Nephron progenitor cell (in vitro differentiated cells): ENCODE measurements at regions not wholly inside any gene's neighbourhood (a gene's known extent, or its start where the extent isn't known, plus 50 kb on each side); places are given as distances from the start of the nearest gene placed in this dataset.

Experiments
- DNase-seq: peaks from one replicate; pipeline ENCODE4 v3.0.0; 2021
- H3K27ac Mint-ChIP-seq: 2 replicates; pipeline ENCODE4 v1.8.0; 2021; ENCODE audit warnings: mild to moderate bottlenecking, moderate library complexity, mixed read lengths
- H3K27me3 Mint-ChIP-seq: 2 replicates; pipeline ENCODE4 v1.8.0; 2021; ENCODE audit warnings: mild to moderate bottlenecking, low read depth, mixed read lengths; ENCODE audit not compliant: poor library complexity
- H3K36me3 Mint-ChIP-seq: 2 replicates; pipeline ENCODE4 v1.8.0; 2021; ENCODE audit warnings: low read depth, mixed read lengths
- H3K4me1 Mint-ChIP-seq: 2 replicates; pipeline ENCODE4 v1.8.0; 2021; ENCODE audit warnings: mixed read lengths
- H3K4me3 Mint-ChIP-seq: 2 replicates; pipeline ENCODE4 v1.8.0; 2021; ENCODE audit warnings: mild to moderate bottlenecking, moderate library complexity, mixed read lengths
- H3K9me3 Mint-ChIP-seq: 2 replicates; pipeline ENCODE4 v1.8.0; 2021; ENCODE audit warnings: mild to moderate bottlenecking, moderate library complexity, mixed read lengths
- TF ChIP-seq, protein P1 (sequence below): fragments of 200-600 bp; sonication (generic); IDR thresholded peaks from 2 replicates; pipeline ENCODE4 v1.5.0; 2021; ENCODE audit warnings: antibody characterized with exemption

DNA sequence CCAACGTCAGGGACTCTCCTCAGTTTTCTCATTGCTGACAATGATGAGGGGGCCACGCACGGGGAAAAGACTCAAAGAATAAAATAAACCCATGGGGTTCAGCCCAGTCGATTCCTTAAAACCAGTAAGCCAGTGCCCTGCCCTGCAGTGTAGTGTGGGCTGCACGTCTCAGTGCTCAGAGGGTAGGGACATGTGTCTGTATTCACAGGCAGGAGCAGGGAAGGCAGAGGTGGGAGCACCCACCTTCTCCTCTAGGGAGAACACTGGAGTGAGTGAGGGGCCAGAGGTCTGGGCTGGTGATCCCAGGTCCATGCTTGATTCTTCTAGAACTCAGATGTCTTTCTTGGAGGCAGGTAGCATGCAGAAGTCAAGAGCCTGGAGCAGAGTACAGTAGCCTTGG lies 303.6 kb downstream of the MATN1 start:
- Mint-ChIP-seq H3K9me3 (no peaks in the 10 kb centered on the region), H3K36me3 (no peaks in the 10 kb centered on the region), H3K4me1 (peaks cover 14% of the 10 kb centered on the region), H3K4me3 (no peak overlapping the region), H3K27me3 (peaks cover 10% of the 10 kb centered on the region), H3K27ac (no peak overlapping the region)
- TF ChIP-seq, protein P1, sequence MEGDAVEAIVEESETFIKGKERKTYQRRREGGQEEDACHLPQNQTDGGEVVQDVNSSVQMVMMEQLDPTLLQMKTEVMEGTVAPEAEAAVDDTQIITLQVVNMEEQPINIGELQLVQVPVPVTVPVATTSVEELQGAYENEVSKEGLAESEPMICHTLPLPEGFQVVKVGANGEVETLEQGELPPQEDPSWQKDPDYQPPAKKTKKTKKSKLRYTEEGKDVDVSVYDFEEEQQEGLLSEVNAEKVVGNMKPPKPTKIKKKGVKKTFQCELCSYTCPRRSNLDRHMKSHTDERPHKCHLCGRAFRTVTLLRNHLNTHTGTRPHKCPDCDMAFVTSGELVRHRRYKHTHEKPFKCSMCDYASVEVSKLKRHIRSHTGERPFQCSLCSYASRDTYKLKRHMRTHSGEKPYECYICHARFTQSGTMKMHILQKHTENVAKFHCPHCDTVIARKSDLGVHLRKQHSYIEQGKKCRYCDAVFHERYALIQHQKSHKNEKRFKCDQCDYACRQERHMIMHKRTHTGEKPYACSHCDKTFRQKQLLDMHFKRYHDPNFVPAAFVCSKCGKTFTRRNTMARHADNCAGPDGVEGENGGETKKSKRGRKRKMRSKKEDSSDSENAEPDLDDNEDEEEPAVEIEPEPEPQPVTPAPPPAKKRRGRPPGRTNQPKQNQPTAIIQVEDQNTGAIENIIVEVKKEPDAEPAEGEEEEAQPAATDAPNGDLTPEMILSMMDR: no peak
- no peak for DNase-seq

DNA sequence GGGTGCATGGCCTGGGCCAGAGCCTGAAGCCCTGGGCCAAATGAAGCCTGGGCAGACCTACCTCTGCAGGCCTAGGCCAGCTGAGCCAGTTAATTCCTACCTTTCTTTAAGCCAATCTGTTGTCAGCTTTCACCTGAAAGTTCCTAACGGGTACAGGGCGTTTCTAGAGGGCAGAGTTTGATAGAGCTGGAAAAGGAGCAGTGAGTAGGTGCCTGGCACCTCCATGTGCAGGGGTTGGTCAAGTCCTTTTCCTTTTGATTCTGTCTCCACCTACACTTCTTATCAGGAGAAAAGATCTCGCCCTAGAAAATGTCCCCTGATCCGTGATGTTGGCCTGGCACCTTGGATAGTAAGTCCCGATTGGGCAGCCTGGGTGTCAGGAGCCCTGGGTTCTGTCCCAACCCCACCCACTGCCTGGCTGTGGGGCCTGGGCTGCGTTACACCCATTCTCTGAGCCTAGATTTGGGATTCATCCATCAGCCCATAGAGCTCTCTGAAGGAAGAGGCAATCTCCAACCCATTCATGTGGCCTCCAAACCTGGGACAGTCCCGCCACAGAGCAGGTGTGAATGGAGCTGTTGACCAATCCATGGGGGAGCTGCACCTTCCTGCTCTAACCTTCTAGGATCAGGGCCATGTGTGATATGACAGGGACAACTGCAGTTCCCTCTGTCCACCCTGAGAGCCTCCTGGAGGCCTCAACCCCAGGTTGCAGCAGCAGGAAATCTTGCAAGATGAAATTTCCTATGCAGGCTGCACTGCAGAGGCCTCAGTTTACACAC lies 304.3 kb downstream of the MATN1 start:
- DNase-seq: no peak
- no peaks in the 10 kb centered on the region for H3K36me3 Mint-ChIP-seq
- H3K27ac Mint-ChIP-seq: no peak overlapping the region
- H3K4me1 Mint-ChIP-seq: peaks cover 21% of the 10 kb centered on the region
- peaks cover 7% of the 10 kb centered on the region for H3K27me3 Mint-ChIP-seq
- H3K9me3 Mint-ChIP-seq: no peaks in the 10 kb centered on the region
- TF ChIP-seq, protein P1: no peak
- no peak overlapping the region for H3K4me3 Mint-ChIP-seq

DNA sequence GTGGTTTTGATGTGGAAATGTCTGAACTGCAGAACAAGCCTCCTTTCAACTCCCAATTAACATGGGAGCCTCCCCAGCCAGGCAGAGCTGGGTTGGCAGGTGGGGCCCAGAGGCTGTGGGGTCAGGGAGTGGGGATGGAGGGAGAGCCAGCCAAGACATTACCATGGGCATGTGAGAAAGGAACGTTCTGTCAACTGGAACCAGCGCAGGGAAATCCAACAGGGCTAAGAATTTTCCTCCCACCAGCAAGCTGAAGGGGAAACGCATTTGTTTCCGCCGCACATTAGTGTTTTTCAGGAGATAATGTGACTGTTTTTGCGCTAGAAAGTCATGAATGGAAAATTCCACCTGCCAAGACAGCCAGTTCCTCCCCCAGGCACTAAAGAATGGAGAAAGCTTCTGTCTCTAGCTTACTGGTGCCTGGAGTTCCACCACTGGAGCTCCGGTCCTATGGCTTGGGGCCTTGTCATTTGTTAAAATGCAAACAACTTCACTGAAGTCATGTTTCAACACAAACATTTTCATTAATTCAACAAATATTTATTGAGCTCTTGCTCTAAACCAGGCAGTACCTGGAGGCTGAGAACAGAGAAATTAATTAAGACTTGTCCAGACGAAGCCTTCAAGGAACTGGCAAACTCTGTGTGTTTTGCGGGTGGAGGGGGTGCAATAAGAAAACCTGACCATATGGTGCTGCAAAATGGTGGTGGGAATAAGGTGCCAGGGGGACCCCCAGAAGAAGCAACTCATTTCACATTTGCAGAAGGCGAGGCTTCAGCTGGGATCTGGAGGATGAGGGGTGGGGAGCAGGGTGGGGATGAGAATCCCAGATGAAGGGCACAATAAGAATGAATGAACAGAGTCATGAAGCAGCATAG lies 305.1 kb downstream of the MATN1 start:
- H3K4me1 Mint-ChIP-seq: peaks cover 30% of the 10 kb centered on the region
- peaks cover 7% of the 10 kb centered on the region for H3K27me3 Mint-ChIP-seq
- TF ChIP-seq, protein P1: no peak
- no peak overlapping the region for H3K27ac Mint-ChIP-seq
- no peak for DNase-seq
- no peak overlapping the region for H3K4me3 Mint-ChIP-seq
- H3K9me3 Mint-ChIP-seq: no peaks in the 10 kb centered on the region
- no peaks in the 10 kb centered on the region for H3K36me3 Mint-ChIP-seq

DNA sequence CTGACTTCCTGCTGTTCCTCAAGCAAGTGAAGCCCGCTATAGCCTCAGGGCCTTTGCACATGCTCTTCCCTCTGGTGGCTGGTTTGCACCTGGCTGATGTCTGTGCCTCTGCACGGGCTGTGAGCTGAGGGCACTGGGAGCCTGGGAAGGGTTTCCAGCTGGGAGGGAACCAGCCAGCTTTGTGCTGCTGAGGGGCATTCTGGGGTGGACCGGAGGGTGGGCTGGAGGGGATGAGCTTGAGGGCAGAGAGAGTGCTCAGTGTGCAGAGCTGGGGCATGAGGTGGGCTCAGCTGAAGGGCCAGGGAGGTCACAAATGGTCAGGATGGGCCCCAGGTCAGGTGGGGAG lies 305.7 kb downstream of the MATN1 start:
- no peak for DNase-seq
- no peak overlapping the region for H3K4me3 Mint-ChIP-seq
- H3K4me1 Mint-ChIP-seq: peaks cover 35% of the 10 kb centered on the region
- TF ChIP-seq, protein P1: no peak
- H3K9me3 Mint-ChIP-seq: no peaks in the 10 kb centered on the region
- H3K27ac Mint-ChIP-seq: no peak overlapping the region
- no peaks in the 10 kb centered on the region for H3K36me3 Mint-ChIP-seq
- peaks cover 7% of the 10 kb centered on the region for H3K27me3 Mint-ChIP-seq

DNA sequence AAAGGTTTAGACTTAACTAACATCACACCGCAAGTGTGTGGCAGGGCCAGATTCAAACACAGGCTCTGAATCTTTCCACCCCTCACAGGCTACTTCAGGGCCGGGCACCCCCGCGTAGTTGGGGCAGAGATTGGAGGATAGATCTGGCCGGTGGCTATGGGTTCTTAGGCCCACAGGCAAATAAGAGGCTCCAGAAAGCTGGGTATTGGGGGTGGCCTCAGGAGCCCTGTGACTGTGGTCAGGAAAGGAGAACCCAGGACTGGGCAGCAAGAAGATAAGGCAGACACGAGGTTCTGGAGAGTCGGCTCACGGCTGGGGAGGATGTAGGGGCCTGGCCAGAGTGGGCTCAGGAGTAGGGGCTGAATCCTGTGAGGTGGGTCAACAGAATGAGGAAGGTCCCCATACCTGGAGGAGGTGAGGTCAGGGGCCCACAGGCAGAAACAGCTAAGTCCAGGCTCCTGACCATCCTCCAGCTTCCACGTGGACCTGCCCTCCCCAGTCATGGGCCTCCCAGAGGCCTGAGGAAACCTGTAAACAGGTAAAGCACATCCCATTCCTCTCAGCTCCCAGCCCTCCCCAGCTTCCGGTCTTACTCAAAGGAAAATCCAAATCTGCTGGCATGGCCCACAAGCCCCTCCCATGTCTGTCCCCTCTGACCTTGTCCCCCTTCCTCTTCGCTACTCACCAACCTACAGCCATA lies 306.2 kb downstream of the MATN1 start:
- Mint-ChIP-seq H3K9me3 (no peaks in the 10 kb centered on the region), H3K4me1 (peaks cover 39% of the 10 kb centered on the region), H3K27ac (peak overlapping the region; percentile 50), H3K4me3 (no peak overlapping the region), H3K27me3 (peaks cover 4% of the 10 kb centered on the region), H3K36me3 (no peaks in the 10 kb centered on the region)
- TF ChIP-seq, protein P1: no peak
- DNase-seq: no peak
